Transverse colon (tissue), 4 donors: ENCODE measurements at regions not wholly inside any gene's neighbourhood (a gene's known extent, or its start where the extent isn't known, plus 50 kb on each side); places are given as distances from the start of the nearest gene placed in this dataset.

Experiments
- DNase-seq: peaks from one replicate; pipeline ENCODE4 v3.0.0-alpha.2; 2019
- H3K27ac ChIP-seq, 4 donors: fragments of 200-600 bp; sonication (generic); 2 replicates each; pipeline ENCODE4 v1.5.1; 2016 to 2018; ENCODE audit warnings: inconsistent platforms in 4 of 4
- H3K27me3 ChIP-seq: fragments of 200-600 bp; sonication (generic); 2 replicates; pipeline ENCODE4 v1.5.1; 2017; ENCODE audit warnings: inconsistent platforms
- H3K36me3 ChIP-seq, 4 donors: fragments of 200-600 bp; sonication (generic); 2 replicates each; pipeline ENCODE4 v1.5.1; 2017 to 2019; ENCODE audit warnings: inconsistent platforms in 4 of 4
- H3K4me1 ChIP-seq, 4 donors: fragments of 200-600 bp; sonication (generic); 2 replicates each; pipeline ENCODE4 v1.5.1; 2017 to 2020; ENCODE audit warnings: inconsistent platforms in 4 of 4
- H3K4me3 ChIP-seq, 4 donors: fragments of 200-600 bp; sonication (generic); 1 replicate in 1 of 4; 2 replicates in 3 of 4; pipeline versions ENCODE4 v1.5.1 to v1.6.1; 2017 to 2019; ENCODE audit warnings: inconsistent platforms in 4 of 4
- H3K9me3 ChIP-seq, 2 donors: fragments of 200-600 bp; sonication (generic); 2 replicates each; pipeline ENCODE4 v1.5.1; 2017 to 2019; ENCODE audit warnings: inconsistent platforms in 2 of 2
- EP300 ChIP-seq: sonication (generic); formaldehyde crosslinking; IDR thresholded peaks from one replicate; pipeline ENCODE4 v1.6.1; 2017; ENCODE audit warnings: antibody characterized with exemption, low read depth
- POLR2A ChIP-seq: fragments of 450-650 bp; IDR thresholded peaks from one replicate; pipeline ENCODE4 v1.6.1; 2016; ENCODE audit warnings: antibody characterized with exemption, mild to moderate bottlenecking, moderate library complexity
- POLR2AphosphoS5 ChIP-seq, 3 donors: sonication (generic); formaldehyde crosslinking; IDR thresholded peaks; one replicate each; pipeline ENCODE4 v1.6.1; 2016; ENCODE audit warnings: antibody characterized with exemption in 3 of 3
- WGBS, 2 donors: methylation state at CpG; one replicate each; pipeline ENCODE4 v1.1.5; 2018; ENCODE audit warnings: low coverage in 1 of 2; 5-methylcytosine and 5-hydroxymethylcytosine counted together
- in situ Hi-C, 4 donors: fragments of 200-750 bp; cut with MboI; loops; one replicate each; pipeline versions ENCODE4 v1.15.0 to v1.15.1; 2017; ENCODE audit warnings: low sequenced_read_pairs in 3 of 4, low pct_ligation_motif_present in 1 of 4, low pct_unique_long_range_greater_than_20kb in 1 of 4
- intact Hi-C: fragments of 100-400 bp; cut with DNase I; formaldehyde crosslinking; loops from one replicate; pipeline ENCODE4 v1.15.1; 2023; ENCODE audit warnings: low total_unique reads
- TF ChIP-seq, protein P1 (sequence below), 5 experiments: fragments of 200-600 bp in 3 of 5; fragments of 450-650 bp in 2 of 5; sonication (generic) in 3 of 5; IDR thresholded peaks; 1 replicate in 2 of 5; 2 replicates in 3 of 5; pipeline ENCODE4 v1.5.1; 2016 to 2017; ENCODE audit warnings: antibody characterized with exemption in 5 of 5, inconsistent platforms in 3 of 5, mild to moderate bottlenecking in 2 of 5, moderate library complexity in 1 of 5

DNA sequence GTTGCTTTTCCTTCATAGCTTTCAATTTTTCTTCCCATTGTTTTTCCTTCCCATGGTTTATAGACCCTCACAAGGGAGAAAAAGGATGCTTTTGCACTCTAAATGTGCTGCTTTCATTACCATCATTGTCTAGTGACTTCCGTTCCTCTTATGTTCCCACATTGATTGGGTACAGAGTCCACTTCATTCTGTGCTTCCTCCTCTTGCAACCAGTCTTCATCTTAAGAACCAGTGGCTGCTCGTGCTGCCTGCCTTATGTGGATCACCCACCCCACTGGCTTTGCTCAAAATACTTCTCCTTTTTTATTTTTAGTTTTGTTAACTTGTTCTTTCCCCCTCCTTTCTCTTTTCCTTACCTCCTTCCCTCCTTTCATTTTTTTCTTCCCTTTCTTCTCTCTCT is 76.5 kb upstream of the BOD1L1 start:
- Histone ChIP-seq H3K36me3 (no peaks in the 10 kb centered on the region), H3K4me1 (peaks cover 0 to 22% (median 4%) of the 10 kb centered on the region in 4 donors), H3K27ac (no peak overlapping the region), H3K4me3 (no peak overlapping the region), H3K9me3 (no peaks in the 10 kb centered on the region), H3K27me3 (no peaks in the 10 kb centered on the region)
- intact Hi-C loops (no loop called here), in situ Hi-C loops (no loop called here)
- TF ChIP-seq EP300 (no peak), POLR2AphosphoS5 (IDR thresholded peaks at IDR 0.05) (no peak), POLR2A (no peak)
- peak; percentile 16 for DNase-seq
- 26 to 27% methylated on average over 2 of the region's 2 CpGs for WGBS, 2 donors

DNA sequence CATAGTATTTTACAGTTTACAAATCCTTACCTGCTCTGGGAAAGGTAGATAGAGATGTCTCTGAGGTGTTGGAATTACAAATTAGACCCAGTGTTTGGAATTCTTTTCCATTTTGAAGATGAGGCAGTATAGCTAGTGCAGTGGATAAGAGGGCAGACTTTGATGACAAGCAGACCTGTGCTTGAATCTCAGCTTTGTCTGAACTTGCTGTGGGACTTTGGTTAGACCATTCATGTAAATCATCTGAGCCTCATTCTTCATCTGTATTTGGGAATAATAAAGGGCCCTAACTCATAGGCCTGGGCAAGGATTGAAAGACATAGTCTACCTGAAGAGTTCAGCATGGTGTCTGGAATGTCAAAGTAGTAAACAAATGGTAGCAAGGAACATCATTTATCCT is 77.2 kb upstream of the BOD1L1 start:
- H3K27ac ChIP-seq: peak overlapping the region; percentile 42 to 81 (median 60)
- DNase-seq: no peak
- H3K4me1 ChIP-seq: peaks cover 0 to 22% (median 4%) of the 10 kb centered on the region in 4 donors
- H3K4me3 ChIP-seq: no peak overlapping the region
- in situ Hi-C loops: no loop called here
- no peaks in the 10 kb centered on the region for H3K36me3 ChIP-seq
- intact Hi-C loops: no loop called here
- TF ChIP-seq POLR2A (no peak), EP300 (no peak), POLR2AphosphoS5 (IDR thresholded peaks at IDR 0.05) (no peak)
- TF ChIP-seq, protein P1, sequence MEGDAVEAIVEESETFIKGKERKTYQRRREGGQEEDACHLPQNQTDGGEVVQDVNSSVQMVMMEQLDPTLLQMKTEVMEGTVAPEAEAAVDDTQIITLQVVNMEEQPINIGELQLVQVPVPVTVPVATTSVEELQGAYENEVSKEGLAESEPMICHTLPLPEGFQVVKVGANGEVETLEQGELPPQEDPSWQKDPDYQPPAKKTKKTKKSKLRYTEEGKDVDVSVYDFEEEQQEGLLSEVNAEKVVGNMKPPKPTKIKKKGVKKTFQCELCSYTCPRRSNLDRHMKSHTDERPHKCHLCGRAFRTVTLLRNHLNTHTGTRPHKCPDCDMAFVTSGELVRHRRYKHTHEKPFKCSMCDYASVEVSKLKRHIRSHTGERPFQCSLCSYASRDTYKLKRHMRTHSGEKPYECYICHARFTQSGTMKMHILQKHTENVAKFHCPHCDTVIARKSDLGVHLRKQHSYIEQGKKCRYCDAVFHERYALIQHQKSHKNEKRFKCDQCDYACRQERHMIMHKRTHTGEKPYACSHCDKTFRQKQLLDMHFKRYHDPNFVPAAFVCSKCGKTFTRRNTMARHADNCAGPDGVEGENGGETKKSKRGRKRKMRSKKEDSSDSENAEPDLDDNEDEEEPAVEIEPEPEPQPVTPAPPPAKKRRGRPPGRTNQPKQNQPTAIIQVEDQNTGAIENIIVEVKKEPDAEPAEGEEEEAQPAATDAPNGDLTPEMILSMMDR (IDR thresholded peaks at IDR 0.05): no peak
- H3K9me3 ChIP-seq: no peaks in the 10 kb centered on the region
- no peaks in the 10 kb centered on the region for H3K27me3 ChIP-seq

DNA sequence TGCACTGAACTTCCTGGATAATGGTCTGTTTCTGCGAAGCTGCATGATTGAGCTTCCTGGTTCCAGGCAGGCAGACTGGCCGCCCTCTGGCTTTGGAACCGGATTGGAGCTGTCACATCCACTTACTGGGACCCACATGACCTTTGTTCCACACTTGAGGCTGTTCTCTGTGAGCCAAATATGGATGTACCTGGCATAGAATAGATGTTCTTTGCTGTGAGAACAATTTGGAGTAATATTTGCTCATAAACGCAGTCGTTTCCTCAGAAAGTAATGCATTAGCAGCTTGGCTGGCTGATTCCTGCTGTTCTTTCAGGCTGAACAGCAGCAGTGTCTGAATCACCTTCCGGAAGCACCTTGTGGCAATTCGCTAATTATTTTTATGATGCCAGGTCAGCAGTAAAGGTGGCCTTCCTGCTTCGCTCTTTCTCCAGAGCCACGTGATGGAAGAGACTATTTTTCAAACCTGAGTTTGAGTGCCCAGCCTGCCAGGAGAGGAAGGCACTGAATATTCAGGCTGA is 78.1 kb upstream of the BOD1L1 start:
- Histone ChIP-seq H3K27ac (peak overlapping the region; percentile 42 to 81 (median 60)), H3K9me3 (no peaks in the 10 kb centered on the region), H3K4me3 (no peak overlapping the region), H3K27me3 (no peaks in the 10 kb centered on the region), H3K4me1 (peaks cover 0 to 22% (median 4%) of the 10 kb centered on the region in 4 donors), H3K36me3 (no peaks in the 10 kb centered on the region)
- peak; percentile 61 for DNase-seq
- 37 to 40% methylated on average over 5 to 9 of the region's 9 CpGs for WGBS, 2 donors
- in situ Hi-C loops (no loop called here), intact Hi-C loops (no loop called here)
- TF ChIP-seq POLR2AphosphoS5 (IDR thresholded peaks at IDR 0.05) (peak in 2 of 3 donors; percentile 31 to 59), POLR2A (peak; percentile 35)
- TF ChIP-seq, protein P1 (IDR thresholded peaks at IDR 0.05): no peak

DNA sequence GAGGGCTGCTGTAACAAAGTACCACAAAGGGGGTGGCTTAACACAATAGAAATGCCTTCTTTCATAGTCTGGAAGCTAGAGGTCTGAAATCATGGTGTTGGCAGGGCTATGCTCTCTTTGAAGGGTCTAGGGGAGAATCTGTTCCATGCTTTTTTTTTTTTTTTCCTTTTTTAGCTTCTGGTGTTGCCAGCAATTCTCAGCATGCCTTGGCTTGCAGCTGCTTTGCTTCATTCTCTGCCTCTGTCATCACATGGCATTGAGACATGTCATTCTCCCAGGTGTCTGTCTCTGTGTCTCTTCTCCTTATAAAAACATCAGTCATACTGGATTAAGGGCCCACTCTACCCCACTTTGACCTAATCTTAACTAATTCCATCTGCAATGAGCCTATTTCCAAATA is 78.6 kb upstream of the BOD1L1 start:
- Histone ChIP-seq H3K27ac (peak overlapping the region; percentile 42 to 81 (median 60)), H3K4me1 (peaks cover 0 to 22% (median 4%) of the 10 kb centered on the region in 4 donors), H3K36me3 (no peaks in the 10 kb centered on the region), H3K27me3 (no peaks in the 10 kb centered on the region), H3K9me3 (no peaks in the 10 kb centered on the region), H3K4me3 (no peak overlapping the region)
- intact Hi-C loops: no loop called here
- TF ChIP-seq POLR2AphosphoS5 (IDR thresholded peaks at IDR 0.05) (no peak), POLR2A (no peak), EP300 (no peak)
- TF ChIP-seq, protein P1 (IDR thresholded peaks at IDR 0.05): no peak
- in situ Hi-C loops: no loop called here
- no peak for DNase-seq

DNA sequence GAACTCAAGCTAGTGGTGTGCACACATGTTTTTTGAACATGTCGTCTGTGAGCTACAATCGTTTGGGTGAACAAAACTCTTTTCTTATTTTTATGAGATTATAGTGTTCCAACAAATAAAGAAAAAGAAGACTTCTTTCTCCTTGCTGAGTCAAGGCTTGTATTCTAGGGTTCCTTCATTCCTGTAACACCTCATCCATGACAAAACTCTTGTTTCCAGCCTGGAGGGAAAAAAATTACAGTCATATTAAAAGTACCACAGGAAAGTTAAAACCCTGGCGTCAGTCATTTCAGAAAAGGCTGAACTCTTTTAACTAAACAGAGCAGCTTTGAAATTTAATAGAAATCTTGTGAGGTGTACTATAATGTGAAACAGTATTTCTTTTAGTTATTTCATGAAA is 79.2 kb upstream of the BOD1L1 start:
- in situ Hi-C loops: no loop called here
- H3K27ac ChIP-seq: no peak overlapping the region

More for the DNA sequence above, 79.2 kb upstream of the BOD1L1 start:
- TF ChIP-seq, protein P1 (IDR thresholded peaks at IDR 0.05): no peak
- TF ChIP-seq POLR2AphosphoS5 (IDR thresholded peaks at IDR 0.05) (no peak), EP300 (no peak), POLR2A (no peak)
- no peak overlapping the region for H3K4me3 ChIP-seq
- DNase-seq: no peak
- 79% methylated on average over 3 of the region's 3 CpGs for WGBS, 2 donors
- H3K4me1 ChIP-seq: peaks cover 0 to 22% (median 4%) of the 10 kb centered on the region in 4 donors
- no peaks in the 10 kb centered on the region for H3K36me3 ChIP-seq
- intact Hi-C loops: no loop called here
- H3K9me3 ChIP-seq: no peaks in the 10 kb centered on the region
- no peaks in the 10 kb centered on the region for H3K27me3 ChIP-seq
